Testis (tissue), 2 donors: ENCODE measurements at regions not wholly inside any gene's neighbourhood (a gene's known extent, or its start where the extent isn't known, plus 50 kb on each side); places are given as distances from the start of the nearest gene placed in this dataset.

Experiments
- POLR2A ChIP-seq: fragments of 450-650 bp; IDR thresholded peaks from one replicate; pipeline ENCODE4 v1.6.1; 2017; ENCODE audit warnings: antibody characterized with exemption, mild to moderate bottlenecking, moderate library complexity
- TF ChIP-seq, protein P1 (sequence below), 3 experiments: fragments of 450-650 bp in 2 of 3; fragments of 200-600 bp in 1 of 3; sonication (generic) in 1 of 3; IDR thresholded peaks; one replicate each; pipeline ENCODE4 v1.5.1; 2016 to 2019; ENCODE audit warnings: antibody characterized with exemption in 3 of 3, mild to moderate bottlenecking in 2 of 3, moderate library complexity in 1 of 3

DNA sequence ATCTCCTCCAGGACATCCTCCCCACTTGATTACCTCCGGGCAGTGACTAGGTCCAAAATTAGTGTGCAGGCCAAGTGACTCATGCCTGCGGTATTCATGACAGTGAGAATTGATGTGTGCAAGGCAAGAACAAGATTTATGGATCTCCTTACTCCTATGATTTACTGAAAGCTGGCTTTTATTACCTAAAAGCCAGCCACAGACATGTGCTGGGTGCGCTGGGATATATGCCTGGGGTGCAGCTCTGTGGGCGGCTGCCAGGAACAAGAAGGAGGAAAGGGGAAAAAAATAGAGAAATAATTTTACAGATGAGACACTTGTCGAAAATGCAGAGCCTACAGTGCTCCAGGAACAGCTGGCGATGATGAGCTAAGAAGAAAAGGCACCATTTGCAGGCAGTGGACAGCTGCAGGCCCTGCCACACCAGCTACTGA lies 359.3 kb downstream of the CMPK2 start:
- TF ChIP-seq, protein P1, sequence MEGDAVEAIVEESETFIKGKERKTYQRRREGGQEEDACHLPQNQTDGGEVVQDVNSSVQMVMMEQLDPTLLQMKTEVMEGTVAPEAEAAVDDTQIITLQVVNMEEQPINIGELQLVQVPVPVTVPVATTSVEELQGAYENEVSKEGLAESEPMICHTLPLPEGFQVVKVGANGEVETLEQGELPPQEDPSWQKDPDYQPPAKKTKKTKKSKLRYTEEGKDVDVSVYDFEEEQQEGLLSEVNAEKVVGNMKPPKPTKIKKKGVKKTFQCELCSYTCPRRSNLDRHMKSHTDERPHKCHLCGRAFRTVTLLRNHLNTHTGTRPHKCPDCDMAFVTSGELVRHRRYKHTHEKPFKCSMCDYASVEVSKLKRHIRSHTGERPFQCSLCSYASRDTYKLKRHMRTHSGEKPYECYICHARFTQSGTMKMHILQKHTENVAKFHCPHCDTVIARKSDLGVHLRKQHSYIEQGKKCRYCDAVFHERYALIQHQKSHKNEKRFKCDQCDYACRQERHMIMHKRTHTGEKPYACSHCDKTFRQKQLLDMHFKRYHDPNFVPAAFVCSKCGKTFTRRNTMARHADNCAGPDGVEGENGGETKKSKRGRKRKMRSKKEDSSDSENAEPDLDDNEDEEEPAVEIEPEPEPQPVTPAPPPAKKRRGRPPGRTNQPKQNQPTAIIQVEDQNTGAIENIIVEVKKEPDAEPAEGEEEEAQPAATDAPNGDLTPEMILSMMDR (IDR thresholded peaks at IDR 0.05): no peak
- TF ChIP-seq POLR2A: no peak
